GM21447 (cell line): ENCODE measurements at regions not wholly inside any gene's neighbourhood (a gene's known extent, or its start where the extent isn't known, plus 50 kb on each side); places are given as distances from the start of the nearest gene placed in this dataset.

ENCODE experiments used
- ATAC-seq: cut with Tn5 transposase; IDR thresholded peaks from one replicate; pipeline ENCODE4 v1.9.1; 2021; ENCODE audit not compliant: unreplicated experiment

DNA sequence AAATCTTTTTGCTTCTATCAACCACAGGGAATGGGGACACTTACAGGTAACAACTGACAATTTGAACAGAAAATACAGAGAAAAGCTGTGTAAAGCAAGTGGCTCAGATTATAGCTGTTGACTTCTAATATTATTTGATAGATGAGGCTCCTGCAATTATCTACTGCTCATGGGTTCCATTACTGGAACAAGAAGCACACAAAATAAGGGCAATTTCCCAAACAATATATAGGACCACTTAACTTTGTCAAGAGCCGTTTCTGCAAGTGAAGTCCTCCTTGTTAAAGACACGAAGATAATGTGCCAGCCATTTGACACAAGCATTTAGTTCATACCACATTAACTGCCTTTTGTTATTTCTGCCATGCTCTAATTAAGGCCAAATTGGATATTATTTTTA is 315.5 kb upstream of the ARID1B start:
- no peak for ATAC-seq

DNA sequence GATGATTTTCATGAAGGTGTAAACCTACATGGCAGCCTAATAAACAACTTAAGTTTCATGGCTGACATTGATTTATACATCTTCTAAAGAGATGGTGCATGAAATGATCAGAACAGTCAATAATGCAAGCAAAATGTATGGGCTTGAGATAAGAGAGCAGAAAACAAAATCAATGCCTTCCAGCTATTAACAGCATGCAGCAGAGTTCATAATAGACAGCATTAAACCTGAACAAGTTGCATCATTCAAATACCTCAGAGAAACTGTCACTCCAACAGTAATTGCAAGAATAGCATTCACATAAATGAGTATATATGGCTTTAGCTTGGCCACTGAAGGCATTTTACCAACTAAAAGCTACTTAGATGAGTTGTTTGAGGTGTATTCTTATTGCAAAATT is 319.6 kb upstream of the ARID1B start:
- ATAC-seq = no peak

GRCh38 chr6:156455847-156456246 is 321.3 kb upstream of the ARID1B start:
- no peak for ATAC-seq

DNA sequence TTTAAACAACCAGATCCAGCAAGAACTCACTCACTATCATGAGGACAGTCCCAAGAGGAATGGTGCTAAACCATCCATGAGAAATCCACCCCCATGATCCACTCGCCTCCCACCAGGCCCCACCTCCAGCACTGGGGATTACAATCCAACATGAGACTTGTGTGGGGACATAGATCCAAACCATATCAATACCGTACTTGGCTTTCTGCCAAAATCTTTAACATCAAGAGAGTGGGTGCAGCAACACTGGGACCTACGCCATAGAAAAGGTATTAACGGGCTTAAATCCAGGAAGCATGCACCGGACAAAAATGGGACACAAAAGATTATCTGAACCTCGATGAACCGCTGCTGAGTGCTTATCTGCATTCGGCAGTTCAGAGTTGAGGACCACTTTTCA is 322.3 kb upstream of the ARID1B start:
- no peak for ATAC-seq

- no peak for ATAC-seq
These were observed 325.5 kb upstream of the ARID1B start for GRCh38 chr6:156451726-156452125.

DNA sequence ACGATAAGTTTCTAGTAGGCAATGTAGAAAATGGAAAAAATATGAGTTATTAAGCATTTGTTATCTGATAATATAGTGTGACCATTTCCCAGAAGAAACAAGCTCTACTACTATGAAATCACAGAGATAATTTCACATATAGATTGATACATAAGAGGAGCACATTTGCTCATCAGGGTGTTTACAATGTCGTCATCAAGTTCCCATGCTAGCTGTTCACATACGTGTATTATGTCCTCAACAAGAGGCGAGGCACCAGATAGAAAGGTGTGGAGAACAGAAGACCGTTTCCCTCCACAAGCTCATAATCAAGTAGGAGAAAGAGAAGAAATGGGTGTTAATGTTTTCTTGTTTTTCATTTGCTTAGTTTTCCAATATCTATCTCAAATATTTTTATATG is 326.1 kb upstream of the ARID1B start:
- no peak for ATAC-seq

- ATAC-seq = no peak
These were observed 326.8 kb upstream of the ARID1B start for GRCh38 chr6:156450421-156450820.

GRCh38 chr6:156449569-156449968 is 327.6 kb upstream of the ARID1B start:
- no peak for ATAC-seq

DNA sequence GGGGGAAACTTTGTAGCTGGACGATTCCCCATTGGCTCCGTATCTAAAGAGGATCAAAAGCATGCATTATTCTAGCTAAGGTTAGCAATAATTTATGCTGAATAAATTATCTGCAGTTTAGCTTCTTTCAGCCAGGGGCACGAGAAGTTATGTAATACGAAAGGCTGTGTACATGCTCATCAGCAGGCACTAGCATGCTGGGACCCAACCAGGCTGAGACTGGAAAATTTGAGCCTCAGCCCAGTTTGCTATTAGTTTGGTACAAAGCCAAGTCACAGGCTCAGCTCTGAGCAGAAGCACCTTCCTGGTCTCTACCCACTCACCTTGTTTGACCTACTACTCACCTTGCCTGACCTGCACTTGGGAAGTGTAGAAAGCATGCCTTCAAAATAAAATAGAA is 328.1 kb upstream of the ARID1B start:
- no peak for ATAC-seq

- ATAC-seq = no peak
These were observed 328.6 kb upstream of the ARID1B start for GRCh38 chr6:156448579-156448978.

DNA sequence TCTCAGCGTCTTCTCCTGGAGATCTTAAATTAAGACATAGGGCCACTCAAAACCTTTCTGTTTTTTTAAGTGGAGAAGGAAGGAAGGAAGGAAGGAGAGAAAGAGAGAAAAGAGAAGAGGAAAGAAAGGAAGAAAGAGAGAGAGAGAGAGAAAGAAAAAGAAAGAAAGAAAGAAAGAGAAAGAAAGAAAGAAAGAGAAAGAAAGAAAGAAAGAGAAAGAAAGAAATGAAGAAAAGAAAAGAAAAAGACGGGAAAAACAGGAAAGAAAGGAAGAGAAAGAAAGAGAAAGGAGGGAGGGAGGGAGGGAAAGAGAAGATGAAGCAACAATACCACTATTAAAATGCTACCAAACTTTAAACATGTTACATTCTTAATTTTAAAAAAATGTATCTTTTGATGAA is 336.5 kb upstream of the ARID1B start:
- no peak for ATAC-seq

GRCh38 chr6:156438350-156438923 is 338.7 kb upstream of the ARID1B start:
- no peak for ATAC-seq

DNA sequence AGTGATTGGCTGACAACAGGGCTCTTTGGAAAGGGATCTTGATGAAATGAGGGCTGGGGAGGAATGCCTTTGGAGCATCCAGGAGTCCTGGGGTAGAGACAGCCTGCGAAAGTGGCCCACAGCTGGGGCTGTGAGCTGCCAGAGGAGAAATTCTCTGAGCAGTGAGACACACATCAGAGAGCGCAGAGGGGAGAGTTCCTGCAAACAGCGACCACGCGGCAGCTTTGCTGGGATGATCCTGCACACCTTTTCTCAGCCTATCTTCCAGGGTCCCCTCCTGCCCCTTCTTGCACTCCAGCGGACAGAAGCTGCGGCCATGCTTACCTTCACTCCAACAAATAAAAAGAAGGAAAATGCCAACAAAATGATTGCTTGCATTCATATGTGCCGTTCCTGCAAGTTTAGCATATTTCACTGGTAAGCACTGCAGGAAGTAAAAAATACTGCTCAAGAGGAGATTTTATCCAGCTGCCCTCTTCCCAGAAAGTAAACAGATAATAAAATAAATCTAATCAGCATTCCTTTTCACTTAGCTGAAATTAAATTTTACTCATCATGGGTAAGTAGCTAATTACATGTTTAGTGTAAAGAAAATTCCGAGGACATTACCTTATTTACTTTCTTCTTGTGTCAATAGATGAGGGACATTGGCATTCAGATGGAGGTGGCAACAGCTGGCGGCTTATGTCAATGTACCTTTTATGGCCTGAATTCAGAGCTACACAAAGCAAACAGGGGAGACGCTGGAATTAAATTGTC is 339.9 kb upstream of the ARID1B start:
- ATAC-seq = no peak

GRCh38 chr6:156434795-156435190 is 342.4 kb upstream of the ARID1B start:
- no peak for ATAC-seq

DNA sequence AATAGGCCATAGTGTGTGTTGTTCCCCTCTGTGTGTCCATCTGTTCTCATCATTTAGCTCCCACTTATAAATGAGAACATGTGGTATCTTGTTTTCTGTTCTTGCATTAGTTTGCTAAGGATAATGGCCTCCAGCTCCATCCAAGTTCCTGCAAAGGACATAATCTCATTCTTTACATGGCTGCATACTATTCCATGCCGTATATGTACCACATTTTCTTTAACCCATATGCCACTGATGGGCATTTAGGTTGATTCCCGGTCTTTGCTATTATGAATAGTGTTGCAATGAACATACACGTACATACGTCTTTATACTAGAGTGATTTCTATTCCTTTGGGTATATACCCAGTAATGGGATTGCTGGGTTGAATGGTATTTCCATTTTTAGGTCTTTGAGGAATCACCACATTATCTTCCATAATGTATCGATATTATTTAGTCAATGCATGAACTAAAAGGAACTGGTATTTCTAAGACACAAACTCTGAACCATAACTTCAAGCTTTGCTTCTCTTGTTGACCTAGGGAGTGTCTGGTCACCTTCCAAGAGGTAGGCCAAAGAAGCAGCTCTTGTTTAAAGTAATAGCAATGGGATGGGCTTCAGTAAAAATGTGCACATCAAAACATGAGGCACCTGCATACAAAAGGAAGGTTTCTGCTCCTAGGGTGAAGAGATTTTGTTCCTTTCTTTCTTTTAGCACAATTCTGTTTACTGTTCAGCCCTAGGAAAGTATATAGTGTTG is 343.0 kb upstream of the ARID1B start:
- no peak for ATAC-seq

GRCh38 chr6:156432543-156432942 is 344.6 kb upstream of the ARID1B start:
- no peak for ATAC-seq

- ATAC-seq = no peak
These were observed 346.8 kb upstream of the ARID1B start for GRCh38 chr6:156430386-156430785.

DNA sequence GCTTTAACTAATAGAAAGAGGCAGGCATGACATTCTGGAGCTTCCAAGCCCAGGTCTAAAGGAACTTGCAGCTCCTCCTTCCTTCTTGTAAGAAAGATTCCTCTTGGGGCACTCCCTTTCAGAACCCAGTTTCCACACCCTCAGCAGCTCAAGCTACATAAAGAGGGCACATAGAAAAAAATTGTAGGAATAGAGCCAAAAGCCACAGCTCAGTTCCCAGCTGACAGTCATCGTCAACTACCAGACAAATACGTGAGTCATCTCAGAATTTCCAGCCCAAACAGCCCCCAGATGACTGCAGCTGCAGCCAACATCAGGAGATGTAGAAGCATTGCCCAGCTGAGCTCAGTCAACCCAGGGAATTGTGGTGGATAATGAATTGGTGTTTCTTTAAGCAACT is 349.8 kb upstream of the ARID1B start:
- ATAC-seq = no peak

DNA sequence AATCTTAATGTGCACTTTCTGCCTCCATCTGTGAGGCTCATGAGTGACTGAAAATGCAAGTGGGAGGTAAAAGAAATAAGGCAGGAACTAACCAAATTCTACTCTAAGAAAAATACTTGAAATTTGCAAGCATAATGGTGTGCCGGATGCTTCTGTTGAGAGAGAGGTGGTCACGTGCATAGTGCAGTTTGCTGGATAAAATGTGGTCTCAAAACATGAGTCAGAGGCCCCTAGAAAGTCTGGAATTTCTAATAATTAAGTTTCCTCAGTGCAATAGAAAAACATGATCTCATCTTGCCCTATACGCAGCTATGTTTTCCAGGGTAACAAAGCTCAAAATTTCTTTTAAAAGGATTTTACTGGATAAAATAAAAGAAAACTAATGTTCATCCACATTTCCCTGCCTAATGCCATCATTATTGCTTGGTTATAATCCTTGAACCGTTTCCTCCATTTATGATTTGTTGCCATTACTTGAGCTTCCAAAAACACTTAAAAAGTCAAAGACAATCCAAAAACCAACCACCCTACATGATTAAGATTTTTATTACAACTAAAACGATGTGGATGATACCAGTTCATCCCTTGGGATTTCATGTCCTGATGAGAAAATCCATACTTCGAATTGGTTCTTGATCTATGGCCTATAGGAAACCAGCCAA is 351.7 kb upstream of the ARID1B start:
- no peak for ATAC-seq

DNA sequence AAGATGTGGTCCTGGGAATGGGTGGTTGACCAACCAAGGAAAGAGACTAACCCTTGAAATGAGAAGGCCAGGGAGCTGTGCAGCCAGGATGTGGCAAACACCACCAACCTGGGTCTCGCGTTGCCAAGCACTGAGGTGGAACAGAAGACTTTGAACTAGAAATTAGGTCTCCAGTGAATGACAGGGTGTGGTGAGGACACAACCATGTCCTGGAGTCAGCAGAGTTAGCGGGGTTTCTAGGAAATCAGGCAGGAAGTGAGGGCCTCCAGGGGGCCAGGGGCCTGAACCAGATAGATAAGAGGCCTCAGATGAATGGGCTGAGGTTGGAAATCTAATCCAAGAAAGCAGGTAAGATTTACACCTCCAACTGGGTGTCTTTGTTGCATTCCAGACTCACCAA is 353.3 kb upstream of the ARID1B start:
- no peak for ATAC-seq

GRCh38 chr6:156423075-156423474 is 354.1 kb upstream of the ARID1B start:
- no peak for ATAC-seq

GRCh38 chr6:156421933-156422332 is 355.2 kb upstream of the ARID1B start:
- ATAC-seq = no peak
